H4 (cell line): ENCODE measurements at regions not wholly inside any gene's neighbourhood (a gene's known extent, or its start where the extent isn't known, plus 50 kb on each side); places are given as distances from the start of the nearest gene placed in this dataset.
"Not testable (repeated sequence)": the region's sequence is repeated elsewhere in the genome, so short reads cannot be mapped to it uniquely, and the experiment has no call there.

Source experiments
- DNase-seq: peaks from one replicate; pipeline ENCODE4 v3.0.0-alpha.2; 2015; ENCODE audit warnings: low spot score

DNA sequence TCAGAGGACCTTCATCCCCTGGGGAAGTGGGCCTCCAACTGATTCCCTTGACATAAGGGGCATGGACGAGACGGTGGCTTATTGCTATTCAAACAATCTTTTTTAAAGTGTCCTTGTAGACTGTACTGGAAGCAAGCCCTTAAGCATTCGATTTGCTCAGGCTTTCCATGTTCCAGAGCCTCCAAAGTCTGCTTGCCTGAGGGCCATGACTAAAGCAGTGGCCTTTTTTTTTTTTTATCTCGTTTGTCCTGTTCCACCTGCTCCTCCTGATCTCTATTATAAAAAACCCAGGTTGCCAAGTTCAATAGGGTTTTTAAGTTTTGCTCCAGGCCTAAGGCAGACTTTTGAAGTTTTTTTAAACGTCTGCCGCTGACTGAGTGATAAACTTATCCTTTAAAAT is 103.7 kb upstream of the AADAT start:
- no peak for DNase-seq

- DNase-seq = no peak
Observed at GRCh38 chr4:170190265-170190664, 100.5 kb upstream of the AADAT start.

- DNase-seq = no peak
Observed at GRCh38 chr4:170170861-170171260, 81.1 kb upstream of the AADAT start.

DNA sequence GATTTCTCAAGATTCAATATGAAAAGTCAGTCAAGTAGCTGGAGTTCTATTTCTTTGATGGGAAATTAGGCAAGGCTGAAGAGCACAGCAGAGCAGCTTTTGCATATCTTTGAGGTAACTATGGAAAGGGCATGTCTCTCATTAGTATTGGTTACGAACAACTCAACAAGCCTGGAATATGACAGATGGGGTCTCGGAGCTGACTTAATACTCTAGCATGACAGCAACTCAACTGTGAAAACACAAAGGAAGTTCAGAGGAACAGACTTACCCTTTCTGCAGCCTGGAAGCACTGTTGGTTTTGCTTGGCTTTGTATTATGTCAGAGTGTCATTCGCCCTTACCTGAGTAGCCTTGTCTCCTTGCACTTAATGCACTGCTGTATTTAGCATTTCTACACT is 79.9 kb upstream of the AADAT start:
- DNase-seq = no peak

- no peak for DNase-seq
Observed at GRCh38 chr4:170167678-170168077, 77.9 kb upstream of the AADAT start.

DNA sequence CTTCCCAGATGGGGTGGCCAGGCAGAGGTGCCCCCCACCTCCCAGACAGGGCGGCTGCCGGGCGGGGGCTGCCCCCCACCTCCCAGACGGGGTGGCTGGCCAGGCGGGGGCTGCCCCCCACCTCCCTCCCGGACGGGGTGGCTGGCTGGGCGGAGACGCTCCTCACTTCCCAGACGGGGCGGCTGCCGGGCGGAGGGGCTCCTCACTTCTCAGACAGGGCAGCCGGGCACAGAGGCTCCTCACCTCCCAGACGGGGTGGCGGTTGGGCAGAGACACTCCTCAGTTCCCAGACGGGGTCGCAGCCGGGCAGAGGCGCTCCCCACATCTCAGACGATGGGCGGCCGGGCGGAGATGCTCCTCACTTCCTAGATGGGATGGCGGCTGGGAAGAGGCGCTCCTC is 76.4 kb upstream of the AADAT start:
- not testable (repeated sequence) for DNase-seq

GRCh38 chr4:170162416-170162815 is 72.7 kb upstream of the AADAT start:
- DNase-seq = no peak

- DNase-seq = no peak
Observed at GRCh38 chr4:170157670-170158069, 67.9 kb upstream of the AADAT start.

DNA sequence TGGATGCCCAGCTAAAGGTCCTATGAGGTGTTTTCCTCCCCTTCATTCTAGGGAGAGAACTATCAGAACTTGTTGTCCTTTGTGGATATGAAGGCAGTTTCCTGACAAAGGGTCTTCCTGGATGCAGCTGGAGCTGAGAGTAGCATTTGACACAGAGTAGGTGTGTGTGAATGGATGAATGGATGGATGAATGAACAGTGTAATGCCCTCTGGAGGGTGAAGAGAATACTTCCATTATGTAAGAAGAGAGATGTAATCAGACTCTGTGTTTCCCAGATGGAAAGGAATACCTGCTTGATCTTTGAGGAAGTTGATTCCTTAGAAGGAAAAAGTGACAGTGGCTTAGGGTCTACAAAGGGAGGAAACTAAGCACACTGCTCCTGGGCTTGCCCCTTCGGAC is 55.4 kb upstream of the AADAT start:
- no peak for DNase-seq

DNA sequence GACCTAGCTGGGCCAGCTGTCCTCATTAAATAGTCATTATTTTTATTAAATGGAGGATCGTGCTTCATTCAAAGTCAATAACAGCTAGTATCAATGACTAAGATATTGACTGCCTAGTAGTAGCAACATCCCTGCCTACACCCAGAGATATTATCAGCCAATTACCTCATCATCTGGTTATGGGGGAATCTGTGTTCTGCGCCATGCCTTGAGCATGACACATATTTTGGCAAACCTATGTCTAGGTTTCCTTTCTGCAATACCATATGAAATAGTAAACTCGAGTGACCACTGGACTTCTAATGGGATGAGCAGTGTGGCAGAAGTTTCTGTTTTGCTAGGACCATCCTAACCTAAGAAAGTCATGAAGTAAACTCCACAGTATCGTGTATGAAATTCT is 50.0 kb upstream of the AADAT start:
- DNase-seq = no peak
